ENCODE measurements at regions not wholly inside any gene's neighbourhood (a gene's known extent, or its start where the extent isn't known, plus 50 kb on each side); places are given as distances from the start of the nearest gene placed in this dataset.

DNA sequence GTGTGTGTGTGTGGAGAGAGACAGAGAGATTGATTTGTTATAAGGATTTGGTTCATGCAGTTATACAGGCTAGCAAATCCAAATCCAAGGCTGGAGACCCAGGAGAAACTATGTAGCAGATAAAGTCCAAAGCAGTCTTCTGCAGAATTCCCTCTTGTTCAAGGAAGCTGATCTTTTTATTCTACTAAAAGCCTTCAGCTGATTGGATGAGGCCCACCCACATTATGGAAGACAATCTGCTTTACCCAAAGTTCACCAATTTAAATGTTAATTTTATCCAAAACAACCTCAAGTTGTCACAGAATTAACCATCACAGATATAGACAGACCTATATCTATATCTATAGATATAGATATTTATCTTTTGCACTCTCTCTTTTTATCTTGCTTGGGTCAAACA is 67.0 kb downstream of the TPBG start:
- TF ChIP-seq REST (IDR thresholded peaks at IDR 0.05; ENCODE audit: low read depth) = no peak
- no peak for TF ChIP-seq CEBPB (IDR thresholded peaks at IDR 0.05)
- TF ChIP-seq TAF1 (IDR thresholded peaks at IDR 0.05; ENCODE audit: low read depth) = no peak
- TF ChIP-seq, protein P1, sequence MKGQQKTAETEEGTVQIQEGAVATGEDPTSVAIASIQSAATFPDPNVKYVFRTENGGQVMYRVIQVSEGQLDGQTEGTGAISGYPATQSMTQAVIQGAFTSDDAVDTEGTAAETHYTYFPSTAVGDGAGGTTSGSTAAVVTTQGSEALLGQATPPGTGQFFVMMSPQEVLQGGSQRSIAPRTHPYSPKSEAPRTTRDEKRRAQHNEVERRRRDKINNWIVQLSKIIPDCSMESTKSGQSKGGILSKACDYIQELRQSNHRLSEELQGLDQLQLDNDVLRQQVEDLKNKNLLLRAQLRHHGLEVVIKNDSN (IDR thresholded peaks at IDR 0.05) = no peak
- TF ChIP-seq ZBTB7A (IDR thresholded peaks at IDR 0.05; ENCODE audit: low read depth) = no peak
- TF ChIP-seq CREB1 (IDR thresholded peaks at IDR 0.05; ENCODE audit: low read depth) = no peak
- no peak for TF ChIP-seq YY1 (IDR thresholded peaks at IDR 0.05; ENCODE audit: low read depth)
- no peak for TF ChIP-seq EP300 (IDR thresholded peaks at IDR 0.05; ENCODE audit: borderline replicate concordance)
- no peak for TF ChIP-seq MAX (IDR thresholded peaks at IDR 0.05)
- no peak for TF ChIP-seq EGR1 (IDR thresholded peaks at IDR 0.05)
- no peak for TF ChIP-seq TCF12 (IDR thresholded peaks at IDR 0.05; ENCODE audit: low read depth)
